A673 (cell line): ENCODE measurements at regions not wholly inside any gene's neighbourhood (a gene's known extent, or its start where the extent isn't known, plus 50 kb on each side); places are given as distances from the start of the nearest gene placed in this dataset.

Experiments used
- CTCF ChIP-seq: fragments of 300-800, 200-600 bp; sonication (generic); conservative IDR thresholded peaks from 2 replicates; pipeline ENCODE4 v1.5.1; 2017; ENCODE audit warnings: low read depth, mild to moderate bottlenecking, antibody characterized with exemption, low read length, moderate library complexity, mixed read lengths
- EZH2 ChIP-seq: fragments of 200-600 bp; sonication (generic); IDR thresholded peaks from 2 replicates; pipeline ENCODE4 v1.6.1; 2017; ENCODE audit warnings: borderline replicate concordance, low read depth, mild to moderate bottlenecking, mixed read lengths, antibody characterized with exemption, low read length; ENCODE audit not compliant: poor library complexity, severe bottlenecking

- TF ChIP-seq CTCF (no peak), EZH2 (no peak)
Observed at GRCh38 chr2:196376984-196377877, 205.9 kb upstream of the STK17B start.
